HG03108 (cell line): ENCODE measurements at regions not wholly inside any gene's neighbourhood (a gene's known extent, or its start where the extent isn't known, plus 50 kb on each side); places are given as distances from the start of the nearest gene placed in this dataset.
A peak's percentile ranks its signal among the peaks of the same experiment; 100 is the strongest.

Experiments used
- ATAC-seq: cut with Tn5 transposase; IDR thresholded peaks from one replicate; pipeline ENCODE4 v1.9.1; 2021; ENCODE audit warnings: moderate library complexity; ENCODE audit not compliant: unreplicated experiment

- ATAC-seq: no peak
Observed at GRCh38 chr14:51468523-51468922, 183.2 kb upstream of the FRMD6 start.

GRCh38 chr14:51472881-51473280, 178.8 kb upstream of the FRMD6 start:
- ATAC-seq: no peak

- no peak for ATAC-seq
Observed at GRCh38 chr14:51473351-51473750, 178.4 kb upstream of the FRMD6 start.

DNA sequence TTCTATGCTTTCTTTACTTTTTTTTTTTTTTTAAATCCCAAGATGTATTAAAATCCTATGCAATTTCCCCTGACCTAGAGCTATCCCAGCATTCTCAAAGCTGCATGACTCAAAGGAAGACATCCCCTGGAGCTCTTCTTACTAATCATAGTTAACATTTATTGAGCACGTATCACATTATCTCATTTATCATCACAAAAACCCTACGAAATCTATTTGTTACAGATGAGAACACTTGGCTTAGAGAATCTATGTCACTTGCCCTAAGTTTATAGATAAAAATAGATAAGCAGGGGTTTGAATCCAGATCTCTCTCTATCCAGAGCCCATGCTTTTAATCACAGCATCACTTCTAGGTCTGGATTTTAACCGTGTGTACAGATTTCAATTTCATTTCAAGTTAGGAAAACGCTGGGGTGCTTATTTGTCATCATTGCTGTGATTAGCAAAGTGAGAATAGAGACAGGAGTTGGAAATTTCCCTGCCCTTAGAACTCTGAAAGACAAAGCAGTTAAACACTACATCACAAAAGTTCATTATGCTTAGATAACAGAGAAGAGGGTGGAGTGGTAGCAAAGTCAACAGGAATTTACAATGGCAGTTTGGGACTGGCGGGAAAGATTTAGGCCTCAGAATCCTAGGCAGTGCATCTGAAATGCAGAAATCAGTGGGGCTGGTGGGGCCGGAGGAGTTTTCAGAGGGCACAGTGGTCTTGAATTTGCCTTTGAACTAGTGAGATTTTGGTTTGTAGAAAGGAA, 177.7 kb upstream of the FRMD6 start:
- no peak for ATAC-seq

DNA sequence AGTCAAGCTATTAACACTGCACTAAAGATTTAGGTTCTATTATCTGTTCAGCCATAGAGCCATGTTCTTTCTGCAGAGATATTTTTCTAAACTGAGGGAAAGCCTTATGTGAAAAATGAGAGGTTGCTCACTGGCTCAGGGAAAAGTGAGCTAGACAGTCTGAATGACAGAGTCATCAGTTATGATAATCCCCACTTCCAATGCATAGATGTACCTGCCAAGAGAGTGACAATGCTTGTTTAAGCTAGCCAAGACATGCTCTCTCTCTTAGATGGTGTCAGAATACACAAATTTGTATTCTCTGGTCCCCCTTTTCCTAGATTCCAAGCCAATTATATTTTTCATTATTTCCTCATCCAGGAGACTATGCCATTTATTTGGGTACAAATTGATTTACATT, 176.9 kb upstream of the FRMD6 start:
- no peak for ATAC-seq

- no peak for ATAC-seq
Observed at GRCh38 chr14:51478175-51478621, 173.5 kb upstream of the FRMD6 start.

DNA sequence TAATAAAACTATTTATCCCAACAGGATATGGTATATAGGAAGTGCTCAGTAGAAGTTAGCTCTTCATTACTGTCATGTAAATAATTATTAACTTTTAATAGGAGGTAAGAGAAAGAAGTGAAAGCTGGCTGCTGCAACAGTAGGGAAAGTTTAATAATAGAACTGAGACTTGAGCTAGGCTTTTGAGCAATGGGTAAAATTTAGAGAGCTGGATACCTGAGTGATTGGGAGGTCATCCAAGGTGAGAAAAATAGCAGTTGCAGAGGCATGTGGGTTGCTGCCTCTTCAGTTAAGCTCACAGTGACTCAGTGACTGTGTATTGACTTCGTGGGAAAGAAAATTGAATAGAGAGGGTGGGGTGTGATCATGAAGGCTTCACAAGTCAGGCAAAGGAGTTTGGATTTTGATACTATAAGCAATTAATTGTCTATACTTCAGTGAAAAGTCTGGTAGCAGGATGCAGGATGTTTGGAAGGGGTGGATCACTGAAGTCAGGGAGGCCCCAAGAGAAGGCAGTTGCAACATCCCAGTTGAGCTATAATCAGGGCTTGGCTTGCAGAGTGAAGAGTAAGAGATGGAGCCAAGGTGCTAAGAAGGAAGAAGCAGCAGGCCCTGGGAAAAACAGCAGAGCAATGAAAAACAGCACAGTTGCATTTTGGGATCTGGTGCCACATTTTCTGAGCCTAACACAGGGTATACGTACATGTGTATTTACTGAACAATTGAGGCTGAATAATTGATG, 172.0 kb upstream of the FRMD6 start:
- ATAC-seq: peak; percentile 58

- ATAC-seq: no peak
Observed at GRCh38 chr14:51481643-51482042, 170.1 kb upstream of the FRMD6 start.

DNA sequence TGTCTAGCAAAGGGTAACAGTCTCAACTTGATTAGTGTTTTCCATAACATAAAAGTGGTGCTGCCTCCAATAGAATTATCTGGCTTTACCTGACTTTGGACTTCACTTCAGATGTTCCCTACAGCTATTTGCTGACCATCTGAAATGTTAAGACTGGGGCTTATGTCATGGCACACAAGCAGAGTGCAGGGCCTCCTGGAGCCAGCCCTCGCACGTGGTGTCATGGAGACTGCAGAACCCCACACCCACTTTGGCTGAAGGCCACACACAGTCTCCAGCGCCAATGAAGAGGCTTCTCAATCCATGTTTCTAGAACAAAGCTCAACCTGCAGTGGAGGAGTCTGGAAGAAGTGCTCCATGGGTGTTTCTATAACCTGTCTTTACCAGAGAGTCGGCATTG, 169.6 kb upstream of the FRMD6 start:
- ATAC-seq: no peak

GRCh38 chr14:51484485-51484884, 167.2 kb upstream of the FRMD6 start:
- ATAC-seq: no peak

- ATAC-seq: no peak
Observed at GRCh38 chr14:51485733-51486132, 166.0 kb upstream of the FRMD6 start.

- ATAC-seq: no peak
Observed at GRCh38 chr14:51487848-51488247, 163.9 kb upstream of the FRMD6 start.

DNA sequence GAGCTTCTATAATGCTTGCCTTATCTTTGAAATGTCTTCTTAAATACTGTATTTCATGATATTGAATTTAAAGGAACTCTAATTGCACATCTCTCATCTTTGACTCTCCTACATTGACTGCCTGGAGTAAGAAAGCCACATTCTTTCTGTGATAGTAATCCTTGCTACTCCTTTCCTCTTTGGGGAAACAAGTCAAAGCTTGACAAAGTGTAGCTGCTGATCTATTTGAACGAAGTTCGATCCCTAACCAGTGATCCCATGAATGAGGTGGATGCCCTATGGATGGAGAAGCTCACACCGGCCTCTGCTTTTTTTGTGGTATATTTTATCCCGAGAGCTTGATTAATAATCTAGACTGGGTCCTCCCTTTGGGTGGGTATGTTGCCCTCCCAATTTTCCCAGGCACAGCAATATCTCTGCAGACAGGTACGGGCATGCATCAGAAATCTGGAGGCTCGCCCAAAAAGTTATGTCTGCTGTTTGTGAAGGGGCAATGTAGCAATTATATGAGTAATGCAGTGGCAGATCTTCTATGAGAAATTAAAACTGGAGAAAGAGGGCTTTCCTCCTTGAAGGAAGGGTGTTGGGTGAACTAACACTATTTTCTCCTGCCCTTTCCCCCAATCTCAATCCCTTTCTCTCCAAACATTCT, 163.0 kb upstream of the FRMD6 start:
- no peak for ATAC-seq

DNA sequence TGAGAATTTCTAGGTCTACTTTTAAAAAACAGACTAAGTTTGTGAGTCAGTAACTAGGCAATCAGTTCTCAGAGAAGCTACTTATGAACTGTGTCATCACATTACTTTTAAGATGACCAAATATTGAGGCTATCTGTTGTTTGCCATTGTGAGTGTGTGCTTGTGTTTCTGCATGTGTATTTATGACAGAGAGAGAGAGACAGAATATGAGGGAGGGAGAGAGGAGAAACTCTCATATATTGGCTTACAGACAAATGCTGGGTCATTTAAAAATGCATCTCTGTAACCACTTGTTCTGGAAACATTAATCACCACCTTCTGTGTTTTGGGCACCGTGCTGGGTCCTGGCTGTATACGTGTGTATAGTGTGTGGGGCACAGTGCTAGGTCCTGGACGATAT, 161.5 kb upstream of the FRMD6 start:
- no peak for ATAC-seq

- ATAC-seq: no peak
Observed at GRCh38 chr14:51491036-51491545, 160.6 kb upstream of the FRMD6 start.

GRCh38 chr14:51491776-51492175, 159.9 kb upstream of the FRMD6 start:
- no peak for ATAC-seq

- no peak for ATAC-seq
Observed at GRCh38 chr14:51495319-51495718, 156.4 kb upstream of the FRMD6 start.

- no peak for ATAC-seq
Observed at GRCh38 chr14:51498411-51499227, 153.1 kb upstream of the FRMD6 start.

GRCh38 chr14:51500776-51501175, 150.9 kb upstream of the FRMD6 start:
- ATAC-seq: no peak

DNA sequence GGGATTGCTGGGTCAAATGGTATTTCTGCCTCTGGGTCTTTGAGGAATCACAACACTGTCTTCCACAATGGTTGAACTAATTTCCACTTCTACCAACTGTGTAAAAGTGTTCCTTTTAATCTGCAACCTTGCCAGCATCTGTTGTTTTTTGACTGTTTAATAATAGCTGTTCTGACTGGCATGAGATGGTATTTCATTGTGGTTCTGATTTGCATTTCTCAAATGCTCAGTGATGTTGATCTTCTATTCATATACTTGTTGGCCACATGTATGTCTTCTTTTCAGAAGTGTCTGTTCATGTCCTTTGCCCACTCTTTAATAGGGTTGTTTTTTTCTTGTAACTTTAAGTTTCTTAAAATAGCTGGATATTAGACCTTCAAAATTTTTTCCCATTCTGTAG, 150.0 kb upstream of the FRMD6 start:
- ATAC-seq: no peak

DNA sequence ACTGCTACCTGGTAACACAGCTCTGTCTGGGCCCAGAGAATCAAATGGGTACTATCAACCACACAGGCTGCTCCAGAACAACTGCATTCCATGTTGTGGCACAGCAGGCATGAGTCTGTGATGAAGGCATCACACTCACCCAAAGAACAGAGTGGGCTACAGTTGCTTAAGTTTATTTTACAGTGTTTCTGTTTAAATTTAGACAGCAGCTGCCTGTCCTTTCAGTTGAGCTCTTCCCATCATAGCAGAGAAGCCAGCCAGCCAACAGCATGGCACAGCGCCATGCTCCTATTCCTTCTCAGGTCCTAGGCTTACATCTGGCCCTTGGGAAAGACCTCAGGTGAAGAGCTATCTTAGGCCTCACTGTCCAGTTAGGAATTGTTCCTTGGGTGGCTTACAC, 147.0 kb upstream of the FRMD6 start:
- no peak for ATAC-seq
